H1 (cell line): ENCODE measurements at regions not wholly inside any gene's neighbourhood (a gene's known extent, or its start where the extent isn't known, plus 50 kb on each side); places are given as distances from the start of the nearest gene placed in this dataset.
A peak's percentile ranks its signal among the peaks of the same experiment; 100 is the strongest.

Source experiments
- CTCF ChIA-PET: fragments of 300-600 bp; sonication (Branson Sonifier 250); formaldehyde crosslinking; loops from one replicate; lab custom pipeline; 2021; ENCODE audit not compliant: partially characterized antibody; lab: Charles Lee
- POLR2A ChIA-PET: fragments of 300-600 bp; sonication (Branson Sonifier 250); formaldehyde crosslinking; loops from one replicate; lab custom pipeline; 2021; ENCODE audit warnings: inconsistent platforms; ENCODE audit not compliant: partially characterized antibody; lab: Charles Lee
- DNase-seq, 2 experiments: peaks; one replicate each; pipeline versions ENCODE4 v3.0.0 to v3.0.0-alpha.2; 2010 to 2022; ENCODE audit warnings: low spot score in 2 of 2, low read depth in 1 of 2, mixed read lengths in 1 of 2
- FAIRE-seq: peaks from 2 replicates; lab custom pipeline; 2011; peaks lifted over from hg19 to GRCh38; lab: Jason Lieb, UNC
- H2AFZ ChIP-seq: 2 replicates; pipeline ENCODE4 v1.8.1; 2012; ENCODE audit warnings: low read length, inconsistent platforms
- H2AK5ac ChIP-seq: 2 replicates; pipeline ENCODE4 v1.6.1; 2013; ENCODE audit warnings: low read depth, low read length
- H2BK120ac ChIP-seq: replicated peaks from 2 replicates; pipeline ENCODE3; 2013; ENCODE audit warnings: low read depth, low read length, inconsistent platforms
- H2BK12ac ChIP-seq: 2 replicates; pipeline ENCODE4 v1.6.1; 2013; ENCODE audit warnings: low read depth, low read length
- H2BK15ac ChIP-seq: 2 replicates; pipeline ENCODE4 v1.6.1; 2013; ENCODE audit warnings: low read length
- H2BK20ac ChIP-seq: 2 replicates; pipeline ENCODE4 v1.6.1; 2013; ENCODE audit warnings: low read length
- H2BK5ac ChIP-seq: 2 replicates; pipeline ENCODE4 v1.6.1; 2013; ENCODE audit warnings: low read depth, low read length
- H3K14ac ChIP-seq: 2 replicates; pipeline ENCODE4 v1.6.1; 2013; ENCODE audit warnings: inconsistent platforms; ENCODE audit not compliant: insufficient read length
- H3K18ac ChIP-seq: 2 replicates; pipeline ENCODE4 v1.6.1; 2013; ENCODE audit warnings: low read length; ENCODE audit errors: extremely low read depth
- H3K23ac ChIP-seq: 2 replicates; pipeline ENCODE4 v1.6.1; 2013; ENCODE audit warnings: inconsistent platforms; ENCODE audit not compliant: insufficient read length
- H3K23me2 ChIP-seq: 2 replicates; pipeline ENCODE4 v1.6.1; 2013; ENCODE audit warnings: low read depth, low read length
- H3K27ac ChIP-seq: 2 replicates; pipeline ENCODE4 v1.6.1; 2011; ENCODE audit warnings: low read depth, low read length, inconsistent platforms
- H3K27me3 ChIP-seq, 4 experiments: replicated peaks in 1 of 4; 1 replicate in 1 of 4; 2 replicates in 3 of 4; pipeline versions ENCODE4 v1.6.1 to v1.8.1; 2011 to 2013; ENCODE audit warnings: low read length in 3 of 4, mild to moderate bottlenecking in 3 of 4, inconsistent platforms in 2 of 4, mixed read lengths in 2 of 4, moderate library complexity in 1 of 4; ENCODE audit not compliant: control insufficient read depth in 3 of 4, insufficient read depth in 3 of 4; ENCODE audit errors: extremely low read depth in 1 of 4
- H3K36me3 ChIP-seq, 4 experiments: 2 replicates each; pipeline versions ENCODE4 v1.6.1 to v1.8.1; 2011 to 2013; ENCODE audit warnings: mild to moderate bottlenecking in 4 of 4, low read length in 3 of 4, moderate library complexity in 2 of 4, control low read depth in 1 of 4, inconsistent platforms in 1 of 4; ENCODE audit not compliant: insufficient read depth in 4 of 4, control insufficient read depth in 2 of 4
- H3K4ac ChIP-seq: replicated peaks from 2 replicates; pipeline ENCODE3; 2013; ENCODE audit warnings: low read length, low read depth, mixed read lengths, inconsistent platforms; ENCODE audit not compliant: insufficient read length
- H3K4me1 ChIP-seq, 4 experiments: replicated peaks in 1 of 4; 1 replicate in 1 of 4; 2 replicates in 3 of 4; pipeline versions ENCODE4 v1.6.1 to v1.8.1; 2011 to 2013; ENCODE audit warnings: low read length in 3 of 4, inconsistent platforms in 2 of 4, mixed read lengths in 1 of 4; ENCODE audit not compliant: insufficient read depth in 4 of 4, control insufficient read depth in 3 of 4
- H3K4me2 ChIP-seq, 2 experiments: 2 replicates each; pipeline versions ENCODE4 v1.6.1 to v1.8.1; 2011 to 2013; ENCODE audit warnings: low read depth in 2 of 2, low read length in 2 of 2, control low read depth in 1 of 2, inconsistent platforms in 1 of 2, mild to moderate bottlenecking in 1 of 2; ENCODE audit not compliant: insufficient read depth in 1 of 2
- H3K4me3 ChIP-seq, 4 experiments: fragments of 200-600, 300-600 bp in 1 of 4; sonication (generic), shearing (Covaris generic), sonication (Bioruptor Twin) in 1 of 4; 2 replicates each; pipeline versions ENCODE4 v1.5.1 to v1.8.1; 2011 to 2016; ENCODE audit warnings: low read length in 4 of 4, low read depth in 3 of 4, control low read depth in 2 of 4, inconsistent platforms in 2 of 4, mild to moderate bottlenecking in 2 of 4, mixed read lengths in 1 of 4, moderate library complexity in 1 of 4; ENCODE audit not compliant: insufficient read depth in 2 of 4; ENCODE audit errors: extremely low read depth in 1 of 4
- H3K56ac ChIP-seq: replicated peaks from 2 replicates; pipeline ENCODE3; 2013; ENCODE audit warnings: low read depth, mild to moderate bottlenecking, mixed read lengths, low read length, inconsistent platforms; ENCODE audit not compliant: insufficient read length
- H3K79me1 ChIP-seq: 2 replicates; pipeline ENCODE4 v1.6.1; 2013; ENCODE audit warnings: low read depth, low read length, control low read depth
- H3K79me2 ChIP-seq, 2 experiments: 2 replicates each; pipeline versions ENCODE4 v1.6.1 to v1.8.1; 2012 to 2013; ENCODE audit warnings: low read length in 2 of 2, mild to moderate bottlenecking in 2 of 2, inconsistent platforms in 1 of 2; ENCODE audit not compliant: insufficient read depth in 2 of 2, control insufficient read depth in 1 of 2
- H3K9ac ChIP-seq, 4 experiments: replicated peaks in 1 of 4; 1 replicate in 1 of 4; 2 replicates in 3 of 4; pipeline versions ENCODE4 v1.6.1 to v1.8.1; 2011 to 2013; ENCODE audit warnings: low read depth in 3 of 4, low read length in 3 of 4, control low read depth in 2 of 4, mild to moderate bottlenecking in 2 of 4, moderate library complexity in 2 of 4, inconsistent platforms in 1 of 4; ENCODE audit errors: extremely low read depth in 1 of 4
- H3K9me3 ChIP-seq, 2 experiments: 2 replicates each; pipeline versions ENCODE4 v1.6.1 to v1.8.1; 2012 to 2013; ENCODE audit warnings: mild to moderate bottlenecking in 2 of 2, moderate library complexity in 2 of 2, control low read depth in 1 of 2, inconsistent platforms in 1 of 2, low read depth in 1 of 2, low read length in 1 of 2, mixed read lengths in 1 of 2; ENCODE audit not compliant: insufficient read depth in 2 of 2
- H4K20me1 ChIP-seq, 2 experiments: replicated peaks in 1 of 2; 2 replicates each; pipeline versions ENCODE3 to v1.8.1; 2011 to 2013; ENCODE audit warnings: inconsistent platforms in 2 of 2, low read length in 2 of 2, mild to moderate bottlenecking in 1 of 2; ENCODE audit not compliant: insufficient read depth in 2 of 2, control insufficient read depth in 1 of 2
- H4K5ac ChIP-seq: 2 replicates; pipeline ENCODE4 v1.6.1; 2013; ENCODE audit warnings: low read length, low read depth, mixed read lengths, inconsistent platforms; ENCODE audit not compliant: insufficient read length
- H4K8ac ChIP-seq: 2 replicates; pipeline ENCODE4 v1.8.0; 2013; ENCODE audit warnings: mild to moderate bottlenecking, moderate library complexity, low read length, inconsistent platforms; ENCODE audit not compliant: insufficient read depth; ENCODE audit errors: extremely low read depth
- H4K91ac ChIP-seq: replicated peaks from 2 replicates; pipeline ENCODE3; 2013; ENCODE audit warnings: low read length, mixed read lengths, inconsistent platforms; ENCODE audit not compliant: insufficient read length
- JUND ChIP-seq: IDR thresholded peaks from 2 replicates; pipeline ENCODE4 v1.6.1; 2011; ENCODE audit warnings: mild to moderate bottlenecking, improper control_type of control experiment, low read length
- POLR2AphosphoS5 ChIP-seq: IDR thresholded peaks from 2 replicates; pipeline ENCODE4 v1.6.1; 2011; ENCODE audit warnings: low read depth, low read length
- USF2 ChIP-seq: IDR thresholded peaks from 2 replicates; pipeline ENCODE4 v1.6.1; 2011; ENCODE audit warnings: low read length, improper control_type of control experiment
- WGBS, 2 experiments: shearing (Covaris generic) in 1 of 2; methylation state at CpG; one replicate each; pipeline versions ENCODE4 v1.1.6 to v1.1.7; 2013 to 2015; ENCODE audit warnings: low lambda C conversion rate in 2 of 2, mixed read lengths in 2 of 2, inconsistent platforms in 1 of 2, low coverage in 1 of 2, missing lambda C conversion rate in 1 of 2; ENCODE audit not compliant: insufficient replicate concordance in 2 of 2, insufficient coverage in 1 of 2, insufficient read length in 1 of 2; ENCODE audit errors: extremely low coverage in 1 of 2, missing lambda C conversion rate in 1 of 2; 5-methylcytosine and 5-hydroxymethylcytosine counted together

GRCh38 chr2:49240608-49241007 is 86.3 kb upstream of the FSHR start:
- no peak overlapping the region; the same call in 1 of the 2 replicates for H2AFZ ChIP-seq
- no peaks in the 10 kb centered on the region for H3K79me2 ChIP-seq
- 78% methylated on average over 3 of the region's 3 CpGs; no CpG with 5 or more reads in 1 of the 2 experiments for WGBS, 2 experiments
- no peaks in the 10 kb centered on the region for H3K4me1 ChIP-seq
- CTCF ChIA-PET, result no interaction called here
- TF ChIP-seq POLR2AphosphoS5 (no peak), JUND (peak; percentile 56), USF2 (no peak)
- no peak overlapping the region for H2AK5ac ChIP-seq
- no peak overlapping the region for H4K5ac ChIP-seq
- DNase-seq, result no peak
- no peak overlapping the region for H4K91ac ChIP-seq
- no peak overlapping the region for H3K27ac ChIP-seq
- no peak overlapping the region for H2BK20ac ChIP-seq
- no peak overlapping the region for H3K56ac ChIP-seq
- no peak overlapping the region for H3K4me3 ChIP-seq
- H3K4ac ChIP-seq, result no peak overlapping the region
- H3K4me2 ChIP-seq, result no peak overlapping the region
- H4K20me1 ChIP-seq, result no peaks in the 10 kb centered on the region
- no peak overlapping the region for H3K14ac ChIP-seq
- H3K9ac ChIP-seq, result no peak overlapping the region
- POLR2A ChIA-PET, result no interaction called here
- H4K8ac ChIP-seq, result no peak overlapping the region
- H3K18ac ChIP-seq, result no peak overlapping the region
- no peaks in the 10 kb centered on the region for H3K9me3 ChIP-seq
- no peak overlapping the region for H2BK120ac ChIP-seq
- no peaks in the 10 kb centered on the region for H3K79me1 ChIP-seq
- H2BK15ac ChIP-seq, result 0 out of 2 replicates have a peak overlapping the region, but pooled peaks have one; percentile 84
- no peak overlapping the region for H3K23ac ChIP-seq
- no peak overlapping the region for H2BK12ac ChIP-seq
- H3K23me2 ChIP-seq, result no peaks in the 10 kb centered on the region
- H2BK5ac ChIP-seq, result no peak overlapping the region
- no peaks in the 10 kb centered on the region for H3K36me3 ChIP-seq
- FAIRE-seq, result no peak
- H3K27me3 ChIP-seq, result no peaks in the 10 kb centered on the region
